ENCODE measurements at regions not wholly inside any gene's neighbourhood (a gene's known extent, or its start where the extent isn't known, plus 50 kb on each side); places are given as distances from the start of the nearest gene placed in this dataset.

DNA sequence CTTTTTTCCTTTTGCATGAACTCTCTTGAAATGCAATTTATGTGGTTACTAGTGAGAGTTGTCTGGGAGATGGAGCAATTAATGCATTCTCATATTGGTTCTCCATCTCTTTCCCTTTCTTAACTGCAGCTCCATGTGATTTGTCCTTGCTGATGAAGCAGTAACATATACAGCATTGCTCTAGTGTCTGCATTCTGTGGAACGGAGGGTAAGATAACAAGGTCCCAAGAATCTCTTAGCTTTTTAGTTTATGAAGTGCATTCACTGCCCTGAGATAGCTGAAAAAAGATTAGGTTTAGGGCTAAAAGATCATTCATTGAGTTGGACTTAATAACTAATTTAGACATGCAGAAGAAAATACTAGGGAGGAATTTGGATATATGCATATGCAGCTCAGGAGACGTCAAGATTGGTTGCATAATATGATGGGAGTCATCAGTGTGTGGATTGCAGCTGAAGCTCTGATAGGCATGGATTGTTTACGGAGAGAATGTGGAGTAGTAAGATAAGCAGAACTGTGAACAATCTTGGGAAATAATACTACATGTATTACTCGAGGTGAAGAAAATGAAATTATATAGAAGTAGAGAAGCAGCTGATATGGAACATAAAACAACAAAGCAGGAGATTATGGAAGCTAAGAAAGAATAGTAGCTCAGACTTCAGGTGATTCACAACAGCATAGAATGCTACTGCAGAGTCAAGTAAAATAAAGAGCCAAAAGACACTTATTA, 404.7 kb downstream of the ARL4A start:
- no peak overlapping the region for H3K27ac ChIP-seq
- no peak for TF ChIP-seq CTCF (conservative IDR thresholded peaks at IDR 0.05)

DNA sequence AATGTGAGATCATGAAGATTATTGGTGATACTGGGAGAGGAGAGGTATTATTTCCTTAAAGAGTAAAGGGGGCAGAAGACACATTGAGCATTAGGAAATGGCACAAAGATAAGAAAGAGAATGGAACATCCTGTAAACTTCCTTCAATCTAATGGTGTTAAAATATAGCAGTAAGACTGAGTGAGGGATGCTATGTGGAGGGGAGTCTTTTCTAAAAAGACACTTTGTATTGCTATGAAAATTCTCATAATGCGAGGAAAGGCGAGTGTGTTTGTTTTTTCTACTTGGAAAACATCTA, 405.2 kb downstream of the ARL4A start:
- TF ChIP-seq CTCF (conservative IDR thresholded peaks at IDR 0.05) = no peak
- no peak overlapping the region for H3K27ac ChIP-seq

- TF ChIP-seq CTCF (conservative IDR thresholded peaks at IDR 0.05) = no peak
- no peak overlapping the region for H3K27ac ChIP-seq
These were observed 405.7 kb downstream of the ARL4A start for GRCh38 chr7:13093160-13093559.

DNA sequence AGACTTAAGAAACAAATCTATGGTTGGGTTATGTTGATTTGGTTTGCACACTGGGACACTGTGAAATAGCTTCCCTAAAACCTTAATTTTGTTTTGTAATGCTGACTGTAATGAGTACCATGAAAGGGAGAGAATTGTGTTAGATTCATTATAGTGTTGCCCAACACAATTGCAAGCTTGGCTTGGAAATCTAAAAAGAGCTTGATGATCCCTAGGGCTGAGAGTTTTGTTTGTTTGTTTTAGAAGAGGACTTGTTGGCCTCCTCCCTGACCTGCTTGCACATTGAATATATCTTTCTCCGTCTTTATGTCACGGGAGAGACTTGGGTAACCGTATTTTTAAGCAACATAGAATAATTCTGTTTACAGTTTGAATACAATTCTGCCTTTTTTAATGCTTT, 410.1 kb downstream of the ARL4A start:
- H3K27ac ChIP-seq = no peak overlapping the region
- no peak for TF ChIP-seq CTCF (conservative IDR thresholded peaks at IDR 0.05)

GRCh38 chr7:13098161-13098560, 410.7 kb downstream of the ARL4A start:
- no peak overlapping the region for H3K27ac ChIP-seq
- TF ChIP-seq CTCF (conservative IDR thresholded peaks at IDR 0.05) = no peak

GRCh38 chr7:13099154-13099795, 411.8 kb downstream of the ARL4A start:
- no peak overlapping the region for H3K27ac ChIP-seq
- no peak for TF ChIP-seq CTCF (conservative IDR thresholded peaks at IDR 0.05)

DNA sequence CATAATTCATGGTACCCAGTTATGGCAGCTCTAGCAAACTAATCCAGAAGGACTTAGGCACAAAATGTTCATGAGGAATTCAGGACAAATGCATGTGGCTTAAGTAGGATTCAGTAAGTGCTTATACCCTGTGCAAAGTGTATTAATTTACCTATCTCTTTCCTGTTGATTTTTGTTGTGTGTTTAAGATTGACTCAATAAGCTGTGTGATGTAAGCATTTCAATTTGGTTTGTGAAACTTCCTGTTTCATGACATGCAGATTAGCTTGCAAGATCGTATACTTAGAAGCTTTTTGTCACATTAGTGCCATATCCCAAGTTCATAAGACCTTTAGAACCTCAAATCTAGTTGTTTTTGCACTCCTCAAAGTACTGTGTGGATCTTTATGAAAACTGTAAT, 416.7 kb downstream of the ARL4A start:
- H3K27ac ChIP-seq = no peak overlapping the region
- TF ChIP-seq CTCF (conservative IDR thresholded peaks at IDR 0.05) = no peak

All from VCaP (cell line).